IMR-90 (cell line): ENCODE measurements at regions not wholly inside any gene's neighbourhood (a gene's known extent, or its start where the extent isn't known, plus 50 kb on each side); places are given as distances from the start of the nearest gene placed in this dataset.

Source experiments
- ATAC-seq: fragments of 200-7000 bp; cut with Tn5 transposase; 2 replicates; pipeline ENCODE4 v1.9.1; 2020; ENCODE audit warnings: low read depth, mild to moderate bottlenecking, moderate library complexity
- BruUV-seq: library from RNA; stranded (reverse); fragments of 400-500 nt; replicated peaks from 2 replicates; lab custom pipeline; 2021; lab: Mats Ljungman, UMichigan
- CTCF ChIA-PET: fragments of 300-600 bp; formaldehyde crosslinking; extraction: SDS; loops from one replicate; lab custom pipeline; 2021; ENCODE audit warnings: antibody characterized with exemption; lab: Yijun Ruan, JAX
- POLR2A ChIA-PET: fragments of 300-600 bp; sonication (Branson Sonifier 250); formaldehyde crosslinking; loops from one replicate; lab custom pipeline; 2022; ENCODE audit warnings: antibody characterized with exemption; ENCODE audit not compliant: unreplicated experiment; lab: Charles Lee
- DNase-seq: peaks from one replicate; pipeline ENCODE4 v3.0.0; 2013
- H2AFZ ChIP-seq: replicated peaks from 2 replicates; pipeline ENCODE3; 2013; ENCODE audit warnings: low read length, mild to moderate bottlenecking; ENCODE audit not compliant: poor library complexity
- H2AK5ac ChIP-seq: 2 replicates; pipeline ENCODE4 v1.6.1; 2013; ENCODE audit warnings: low read depth, low read length, inconsistent platforms
- H2AK9ac ChIP-seq: replicated peaks from 2 replicates; pipeline ENCODE3; 2013; ENCODE audit warnings: mild to moderate bottlenecking, low read depth, low read length, moderate library complexity; ENCODE audit not compliant: poor library complexity
- H2BK120ac ChIP-seq: 2 replicates; pipeline ENCODE4 v1.6.1; 2013; ENCODE audit warnings: low read depth, low read length, inconsistent platforms
- H2BK15ac ChIP-seq: 3 replicates; pipeline ENCODE4 v1.6.1; 2013; ENCODE audit warnings: low read depth, low read length, inconsistent platforms
- H2BK20ac ChIP-seq: 2 replicates; pipeline ENCODE4 v1.6.1; 2013; ENCODE audit warnings: low read depth, mild to moderate bottlenecking, inconsistent platforms, low read length, moderate library complexity
- H2BK5ac ChIP-seq: 2 replicates; pipeline ENCODE4 v1.6.1; 2013; ENCODE audit warnings: mild to moderate bottlenecking, low read depth, low read length, inconsistent platforms; ENCODE audit not compliant: poor library complexity, severe bottlenecking
- H3K14ac ChIP-seq: replicated peaks from 2 replicates; pipeline ENCODE4 v1.6.1; 2013; ENCODE audit warnings: low read depth, low read length, inconsistent platforms
- H3K18ac ChIP-seq: 2 replicates; pipeline ENCODE4 v1.6.1; 2013; ENCODE audit warnings: low read depth, low read length, control low read depth
- H3K23ac ChIP-seq: 2 replicates; pipeline ENCODE4 v1.6.1; 2013; ENCODE audit warnings: low read depth, low read length, inconsistent platforms
- H3K27ac ChIP-seq: 2 replicates; pipeline ENCODE4 v1.5.1; 2013; ENCODE audit warnings: mild to moderate bottlenecking, control low read depth, low read length; ENCODE audit not compliant: insufficient read depth
- H3K27me3 ChIP-seq: 2 replicates; pipeline ENCODE4 v1.6.1; 2013; ENCODE audit warnings: low read length; ENCODE audit not compliant: control insufficient read depth, insufficient read depth
- H3K36me3 ChIP-seq: 2 replicates; pipeline ENCODE4 v1.6.1; 2013; ENCODE audit warnings: low read length, mixed read lengths; ENCODE audit not compliant: control insufficient read depth, insufficient read depth
- H3K4ac ChIP-seq: 2 replicates; pipeline ENCODE4 v1.6.1; 2013; ENCODE audit warnings: low read depth, low read length, inconsistent platforms
- H3K4me1 ChIP-seq: 2 replicates; pipeline ENCODE4 v1.6.1; 2013; ENCODE audit warnings: low read length, mixed read lengths; ENCODE audit not compliant: control insufficient read depth, insufficient read depth
- H3K4me2 ChIP-seq: 2 replicates; pipeline ENCODE4 v1.6.1; 2013; ENCODE audit warnings: low read depth, mild to moderate bottlenecking, control low read depth, low read length, moderate library complexity
- H3K4me3 ChIP-seq: 2 replicates; pipeline ENCODE4 v1.5.1; 2013; ENCODE audit warnings: low read depth, mild to moderate bottlenecking, control low read depth, low read length, moderate library complexity; ENCODE audit not compliant: insufficient read depth
- H3K56ac ChIP-seq: 2 replicates; pipeline ENCODE4 v1.6.1; 2013; ENCODE audit warnings: low read length, inconsistent platforms; ENCODE audit not compliant: insufficient read depth; ENCODE audit errors: extremely low read depth
- H3K79me1 ChIP-seq, 2 experiments: 2 replicates each; pipeline ENCODE4 v1.6.1; 2013; ENCODE audit warnings: low read length in 2 of 2, inconsistent platforms in 1 of 2, low read depth in 1 of 2
- H3K9ac ChIP-seq: 2 replicates; pipeline ENCODE4 v1.6.1; 2013; ENCODE audit warnings: low read depth, low read length, control low read depth
- H3K9me1 ChIP-seq: 2 replicates; pipeline ENCODE4 v1.6.1; 2013; ENCODE audit warnings: low read length, inconsistent platforms; ENCODE audit not compliant: insufficient read depth
- H3K9me3 ChIP-seq: 2 replicates; pipeline ENCODE4 v1.6.1; 2013; ENCODE audit warnings: low read length; ENCODE audit not compliant: control insufficient read depth, insufficient read depth
- H4K20me1 ChIP-seq: 2 replicates; pipeline ENCODE4 v1.6.1; 2013; ENCODE audit warnings: low read length, inconsistent platforms; ENCODE audit not compliant: insufficient read depth
- H4K5ac ChIP-seq: 2 replicates; pipeline ENCODE4 v1.6.1; 2013; ENCODE audit warnings: mild to moderate bottlenecking, low read depth, low read length, control low read depth
- H4K8ac ChIP-seq, 2 experiments: 2 replicates each; pipeline ENCODE4 v1.6.1; 2013; ENCODE audit warnings: low read depth in 2 of 2, low read length in 2 of 2, control low read depth in 1 of 2, inconsistent platforms in 1 of 2
- H4K91ac ChIP-seq: 2 replicates; pipeline ENCODE4 v1.6.1; 2013; ENCODE audit warnings: low read depth, low read length, inconsistent platforms; ENCODE audit not compliant: insufficient read depth
- BHLHE40 ChIP-seq: fragments of 150-350 bp; IDR thresholded peaks from 2 replicates; pipeline ENCODE4 v1.6.1; 2016; ENCODE audit warnings: mild to moderate bottlenecking, low read depth, low read length
- CEBPB ChIP-seq: IDR thresholded peaks from 2 replicates; pipeline ENCODE4 v1.6.1; 2012; ENCODE audit warnings: low read depth, low read length, improper control_type of control experiment
- CHD1 ChIP-seq: IDR thresholded peaks from 2 replicates; pipeline ENCODE4 v1.6.1; 2012; ENCODE audit warnings: low read depth, low read length, improper control_type of control experiment
- FOS ChIP-seq: fragments of 150-350 bp; IDR thresholded peaks from 2 replicates; pipeline ENCODE4 v1.6.1; 2016; ENCODE audit warnings: low read depth, low read length
- MAFK ChIP-seq: IDR thresholded peaks from 2 replicates; pipeline ENCODE4 v1.6.1; 2012; ENCODE audit warnings: low read depth, low read length, improper control_type of control experiment
- MAZ ChIP-seq: IDR thresholded peaks from 2 replicates; pipeline ENCODE4 v1.6.1; 2012; ENCODE audit warnings: low read depth, mild to moderate bottlenecking, low read length, improper control_type of control experiment, moderate library complexity, borderline replicate concordance
- MXI1 ChIP-seq: IDR thresholded peaks from 2 replicates; pipeline ENCODE4 v1.6.1; 2012; ENCODE audit warnings: low read depth, mild to moderate bottlenecking, low read length, moderate library complexity, borderline replicate concordance
- NFE2L2 ChIP-seq: fragments of 150-350 bp; IDR thresholded peaks from 2 replicates; pipeline ENCODE4 v1.6.1; 2016; ENCODE audit warnings: low read depth, mild to moderate bottlenecking, low read length
- RAD21 ChIP-seq: IDR thresholded peaks from 2 replicates; pipeline ENCODE4 v1.6.1; 2012; ENCODE audit warnings: low read length, improper control_type of control experiment
- RCOR1 ChIP-seq: IDR thresholded peaks from 2 replicates; pipeline ENCODE4 v1.6.1; 2012; ENCODE audit warnings: mild to moderate bottlenecking, low read length, improper control_type of control experiment; ENCODE audit not compliant: insufficient replicate concordance
- RFX5 ChIP-seq: IDR thresholded peaks from 2 replicates; pipeline ENCODE4 v1.8.0; 2012; ENCODE audit warnings: low read depth, mild to moderate bottlenecking, low read length, moderate library complexity
- SMC3 ChIP-seq: fragments of 150-350 bp; IDR thresholded peaks from 2 replicates; pipeline ENCODE4 v1.6.1; 2016; ENCODE audit warnings: low read depth, mild to moderate bottlenecking, antibody characterized with exemption, low read length, moderate library complexity
- WGBS, 2 experiments: methylation state at CpG; one replicate each; pipeline versions ENCODE4 v1.1.5 to v1.1.7; 2013; ENCODE audit warnings: missing lambda C conversion rate in 2 of 2; ENCODE audit not compliant: insufficient read length in 1 of 2; ENCODE audit errors: extremely low coverage in 2 of 2; 5-methylcytosine and 5-hydroxymethylcytosine counted together
- dilution Hi-C: fragments of 300-500 bp; cut with HindIII; formaldehyde crosslinking; loops from one replicate; pipeline ENCODE4 v1.14.3; 2018; ENCODE audit warnings: low sequenced_read_pairs; ENCODE audit not compliant: unreplicated experiment
- in situ Hi-C: fragments of 300-500 bp; cut with MboI; formaldehyde crosslinking; loops from 3 replicates; pipeline ENCODE4 v1.14.3; 2019; ENCODE audit warnings: low sequenced_read_pairs, inconsistent platforms, mixed read lengths
- intact Hi-C: fragments of 100-400 bp; cut with micrococcal nuclease; formaldehyde crosslinking; loops from 2 replicates; pipeline ENCODE4 v1.10.0; 2022
- TF ChIP-seq, protein P1 (sequence below): fragments of 150-350 bp; IDR thresholded peaks from 2 replicates; pipeline ENCODE4 v1.6.1; 2017; ENCODE audit warnings: mild to moderate bottlenecking, antibody characterized with exemption, low read length, low read depth
- TF ChIP-seq, protein P2 (sequence below): conservative IDR thresholded peaks from 2 replicates; pipeline ENCODE4 v1.5.1; 2012; ENCODE audit warnings: mild to moderate bottlenecking, low read depth, low read length, improper control_type of control experiment
- TF ChIP-seq, protein P3 (sequence below): fragments of 150-350 bp; IDR thresholded peaks from 2 replicates; pipeline ENCODE4 v1.6.1; 2016; ENCODE audit warnings: low read depth, mild to moderate bottlenecking, low read length, moderate library complexity, borderline replicate concordance

DNA sequence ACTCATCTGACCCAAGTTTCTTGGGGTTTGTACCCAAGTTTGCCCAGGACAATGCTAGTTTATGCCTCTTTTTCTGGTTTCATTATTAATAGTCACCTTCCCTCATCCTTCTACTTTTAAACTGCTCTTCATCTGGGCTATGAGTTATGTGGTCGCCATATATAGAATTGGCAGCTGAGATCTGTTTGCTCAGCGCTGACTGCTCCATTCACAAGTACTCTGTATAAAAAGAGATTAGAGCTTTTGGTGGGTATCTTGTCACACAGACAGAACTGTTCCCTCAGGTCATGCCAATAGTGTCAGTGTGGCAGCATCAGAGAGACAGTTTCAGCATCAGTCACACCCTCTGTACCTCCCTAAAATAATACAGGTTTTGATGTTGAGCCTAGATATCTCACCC, 326.0 kb downstream of the RAB38 start:
- H3K9ac ChIP-seq: no peak overlapping the region
- DNase-seq (no peak), ATAC-seq (no peak)
- H3K14ac ChIP-seq: no peak overlapping the region
- no peak overlapping the region for H3K18ac ChIP-seq
- H3K4me3 ChIP-seq: no peak overlapping the region
- no peak overlapping the region for H2AK5ac ChIP-seq
- WGBS, 2 experiments: no CpG with 5 or more reads among the region's 2 CpGs
- no peak overlapping the region for H3K4ac ChIP-seq
- peaks cover 6% of the 10 kb centered on the region; the same call in 1 of the 2 replicates for H3K4me1 ChIP-seq
- H3K4me2 ChIP-seq: no peak overlapping the region
- no peaks in the 10 kb centered on the region for H3K9me3 ChIP-seq
- H4K5ac ChIP-seq: no peak overlapping the region
- dilution Hi-C loops: no loop called here
- no peak overlapping the region for H4K91ac ChIP-seq
- H2AFZ ChIP-seq: no peak overlapping the region
- no peak overlapping the region for H3K27ac ChIP-seq
- H2BK20ac ChIP-seq: 0 out of 2 replicates have a peak overlapping the region, but pooled peaks have one; percentile 1
- H3K79me1 ChIP-seq: no peaks in the 10 kb centered on the region
- no TSS peak for BruUV-seq
- H2BK15ac ChIP-seq: 0 out of 3 replicates have a peak overlapping the region, but pooled peaks have one; percentile 1
- intact Hi-C loops: no loop called here
- CTCF ChIA-PET: interaction anchor here (0.8 kb wide), 1 partner anchor 15 kb away, joined by 4 read pairs; no protein-coding TSS in a partner anchor
- no peaks in the 10 kb centered on the region for H3K9me1 ChIP-seq
- H3K23ac ChIP-seq: no peak overlapping the region
- in situ Hi-C loops: no loop called here
- peak overlapping the region; percentile 19; the same call in 1 of the 2 replicates for H2BK120ac ChIP-seq
- H4K20me1 ChIP-seq: no peaks in the 10 kb centered on the region
- TF ChIP-seq, protein P1, sequence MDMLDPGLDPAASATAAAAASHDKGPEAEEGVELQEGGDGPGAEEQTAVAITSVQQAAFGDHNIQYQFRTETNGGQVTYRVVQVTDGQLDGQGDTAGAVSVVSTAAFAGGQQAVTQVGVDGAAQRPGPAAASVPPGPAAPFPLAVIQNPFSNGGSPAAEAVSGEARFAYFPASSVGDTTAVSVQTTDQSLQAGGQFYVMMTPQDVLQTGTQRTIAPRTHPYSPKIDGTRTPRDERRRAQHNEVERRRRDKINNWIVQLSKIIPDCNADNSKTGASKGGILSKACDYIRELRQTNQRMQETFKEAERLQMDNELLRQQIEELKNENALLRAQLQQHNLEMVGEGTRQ: no peak
- TF ChIP-seq RCOR1 (no peak), RFX5 (no peak), CHD1 (no peak), RAD21 (no peak), NFE2L2 (no peak), BHLHE40 (no peak), MAFK (no peak), MXI1 (no peak), FOS (no peak), SMC3 (no peak), CEBPB (no peak), MAZ (no peak)
- TF ChIP-seq, protein P2, sequence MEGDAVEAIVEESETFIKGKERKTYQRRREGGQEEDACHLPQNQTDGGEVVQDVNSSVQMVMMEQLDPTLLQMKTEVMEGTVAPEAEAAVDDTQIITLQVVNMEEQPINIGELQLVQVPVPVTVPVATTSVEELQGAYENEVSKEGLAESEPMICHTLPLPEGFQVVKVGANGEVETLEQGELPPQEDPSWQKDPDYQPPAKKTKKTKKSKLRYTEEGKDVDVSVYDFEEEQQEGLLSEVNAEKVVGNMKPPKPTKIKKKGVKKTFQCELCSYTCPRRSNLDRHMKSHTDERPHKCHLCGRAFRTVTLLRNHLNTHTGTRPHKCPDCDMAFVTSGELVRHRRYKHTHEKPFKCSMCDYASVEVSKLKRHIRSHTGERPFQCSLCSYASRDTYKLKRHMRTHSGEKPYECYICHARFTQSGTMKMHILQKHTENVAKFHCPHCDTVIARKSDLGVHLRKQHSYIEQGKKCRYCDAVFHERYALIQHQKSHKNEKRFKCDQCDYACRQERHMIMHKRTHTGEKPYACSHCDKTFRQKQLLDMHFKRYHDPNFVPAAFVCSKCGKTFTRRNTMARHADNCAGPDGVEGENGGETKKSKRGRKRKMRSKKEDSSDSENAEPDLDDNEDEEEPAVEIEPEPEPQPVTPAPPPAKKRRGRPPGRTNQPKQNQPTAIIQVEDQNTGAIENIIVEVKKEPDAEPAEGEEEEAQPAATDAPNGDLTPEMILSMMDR: no peak
- TF ChIP-seq, protein P3, sequence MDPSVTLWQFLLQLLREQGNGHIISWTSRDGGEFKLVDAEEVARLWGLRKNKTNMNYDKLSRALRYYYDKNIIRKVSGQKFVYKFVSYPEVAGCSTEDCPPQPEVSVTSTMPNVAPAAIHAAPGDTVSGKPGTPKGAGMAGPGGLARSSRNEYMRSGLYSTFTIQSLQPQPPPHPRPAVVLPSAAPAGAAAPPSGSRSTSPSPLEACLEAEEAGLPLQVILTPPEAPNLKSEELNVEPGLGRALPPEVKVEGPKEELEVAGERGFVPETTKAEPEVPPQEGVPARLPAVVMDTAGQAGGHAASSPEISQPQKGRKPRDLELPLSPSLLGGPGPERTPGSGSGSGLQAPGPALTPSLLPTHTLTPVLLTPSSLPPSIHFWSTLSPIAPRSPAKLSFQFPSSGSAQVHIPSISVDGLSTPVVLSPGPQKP: no peak
- POLR2A ChIA-PET: no interaction called here
- no peaks in the 10 kb centered on the region for H3K27me3 ChIP-seq
- no peak overlapping the region for H2AK9ac ChIP-seq
- H3K36me3 ChIP-seq: no peaks in the 10 kb centered on the region
- no peak overlapping the region for H2BK5ac ChIP-seq
- no peak overlapping the region for H3K56ac ChIP-seq
- no peak overlapping the region for H4K8ac ChIP-seq
